HuH-7 (cell line): ENCODE measurements at regions not wholly inside any gene's neighbourhood (a gene's known extent, or its start where the extent isn't known, plus 50 kb on each side); places are given as distances from the start of the nearest gene placed in this dataset.
"Not testable (repeated sequence)": the region's sequence is repeated elsewhere in the genome, so short reads cannot be mapped to it uniquely, and the experiment has no call there.

Source experiments
- DNase-seq: peaks from one replicate; pipeline ENCODE4 v3.0.0; 2011; ENCODE audit warnings: low spot score

- no peak for DNase-seq
Measured at GRCh38 chr7:53087274-53087673, 51.8 kb downstream of the POM121L12 start.

DNA sequence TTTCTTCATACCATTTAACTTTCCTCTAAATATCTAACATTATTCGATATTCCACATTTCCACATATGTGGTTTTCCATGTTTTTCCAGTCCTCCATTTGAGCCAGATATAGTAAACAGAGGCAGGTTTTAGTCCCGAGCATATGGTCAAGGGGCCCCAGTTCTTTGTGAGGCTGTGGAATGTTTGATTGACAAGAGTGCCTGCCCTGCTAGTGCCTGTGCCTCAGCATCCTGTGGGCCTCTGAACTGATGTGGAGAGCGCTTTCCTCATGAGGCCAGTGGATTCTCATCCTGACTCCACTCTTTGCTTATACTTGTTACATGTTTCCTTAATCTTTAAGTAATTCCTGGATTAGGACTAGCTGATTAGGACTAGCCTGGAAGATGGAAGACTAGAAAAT is 58.8 kb downstream of the POM121L12 start:
- DNase-seq = no peak

- no peak for DNase-seq
Measured at GRCh38 chr7:53094827-53095226, 59.4 kb downstream of the POM121L12 start.

GRCh38 chr7:53095731-53096501 is 60.5 kb downstream of the POM121L12 start:
- no peak for DNase-seq

- no peak for DNase-seq
Measured at GRCh38 chr7:53100091-53100490, 64.7 kb downstream of the POM121L12 start.

DNA sequence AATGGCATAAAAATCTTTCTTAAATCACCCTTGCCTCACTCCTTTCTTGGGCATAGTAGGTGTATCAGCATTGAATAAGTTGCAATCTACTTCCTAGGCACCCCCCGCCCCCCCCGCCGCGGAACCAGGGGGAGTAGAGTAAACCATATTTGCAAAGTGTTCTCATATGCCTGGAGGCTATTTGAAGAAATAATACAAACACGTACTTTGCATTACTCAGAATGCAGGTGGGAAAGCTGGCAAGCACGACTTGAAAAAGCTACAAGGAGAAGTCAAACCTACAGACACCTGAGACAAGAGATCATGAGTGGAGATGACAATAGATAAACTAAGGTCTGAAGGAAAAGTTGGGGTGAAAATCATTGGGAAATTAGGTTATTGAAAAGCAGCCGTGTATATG is 65.6 kb downstream of the POM121L12 start:
- no peak for DNase-seq

GRCh38 chr7:53110425-53110824 is 75.0 kb downstream of the POM121L12 start:
- no peak for DNase-seq

DNA sequence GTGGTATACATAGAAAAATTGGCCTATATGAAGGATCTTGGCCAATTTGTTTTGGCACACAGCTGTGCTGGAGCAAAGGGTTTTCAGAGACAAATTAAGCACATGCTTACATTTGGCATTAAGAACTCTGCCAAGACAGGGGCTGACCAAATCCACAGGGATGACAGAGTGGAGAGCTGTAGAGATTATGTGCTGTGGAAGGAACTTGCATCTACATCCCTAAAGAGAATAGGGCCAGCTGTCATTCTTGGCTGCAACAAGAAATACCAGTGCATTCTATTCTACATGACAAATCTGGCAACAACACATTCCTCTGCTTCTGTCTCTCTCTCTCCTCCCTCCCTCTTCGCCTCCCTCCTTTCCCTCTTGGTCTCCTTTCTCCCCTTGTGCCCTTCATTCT is 75.6 kb downstream of the POM121L12 start:
- no peak for DNase-seq

GRCh38 chr7:53113424-53113823 is 78.0 kb downstream of the POM121L12 start:
- no peak for DNase-seq

DNA sequence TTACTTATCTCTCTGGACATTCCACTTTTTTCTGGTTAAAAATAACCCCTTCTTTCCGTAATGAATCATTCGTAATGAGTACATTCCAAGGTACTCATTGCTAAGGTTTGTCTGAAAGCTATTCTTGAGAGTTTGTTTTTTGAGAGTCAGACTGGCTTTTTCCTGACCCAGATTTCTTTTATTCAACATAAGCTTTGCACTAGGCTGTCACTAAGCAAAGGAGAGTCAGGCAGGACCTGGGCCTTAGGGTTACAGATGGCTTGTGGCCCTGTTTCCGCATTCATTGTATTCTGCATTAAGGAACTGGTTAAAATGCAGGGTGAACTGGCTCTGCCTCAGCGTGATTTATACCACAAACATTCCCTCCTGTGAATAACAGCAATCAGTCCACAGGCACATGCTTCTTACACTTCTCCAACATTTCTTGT is 84.1 kb downstream of the POM121L12 start:
- no peak for DNase-seq

- DNase-seq = no peak
Measured at GRCh38 chr7:53121374-53121773, 85.9 kb downstream of the POM121L12 start.

- no peak for DNase-seq
Measured at GRCh38 chr7:53131697-53132096, 96.3 kb downstream of the POM121L12 start.

DNA sequence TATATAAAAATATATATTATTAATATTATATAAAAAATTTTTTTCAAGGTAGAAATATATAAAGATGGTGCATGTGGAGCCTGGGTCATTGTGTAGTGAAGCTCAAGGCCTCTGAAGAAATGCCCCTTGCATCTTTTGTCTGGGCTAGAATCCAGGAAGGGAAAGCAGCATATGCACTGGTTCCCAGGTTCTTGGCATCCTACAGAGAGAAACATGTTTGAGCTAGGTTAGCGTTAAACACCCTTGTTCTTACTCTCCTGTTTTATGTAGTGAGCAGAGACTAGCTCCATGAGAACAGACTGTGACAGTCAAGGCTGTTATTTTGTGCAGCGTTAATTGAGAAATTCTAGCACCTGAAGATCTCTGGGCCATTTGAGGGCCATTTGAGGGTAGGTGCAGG is 116.1 kb downstream of the POM121L12 start:
- no peak for DNase-seq

GRCh38 chr7:53187184-53187583 is 151.8 kb downstream of the POM121L12 start:
- not testable (repeated sequence) for DNase-seq

- DNase-seq = no peak
Measured at GRCh38 chr7:53191191-53191695, 155.8 kb downstream of the POM121L12 start.

- DNase-seq = no peak
Measured at GRCh38 chr7:53191836-53192443, 156.5 kb downstream of the POM121L12 start.

DNA sequence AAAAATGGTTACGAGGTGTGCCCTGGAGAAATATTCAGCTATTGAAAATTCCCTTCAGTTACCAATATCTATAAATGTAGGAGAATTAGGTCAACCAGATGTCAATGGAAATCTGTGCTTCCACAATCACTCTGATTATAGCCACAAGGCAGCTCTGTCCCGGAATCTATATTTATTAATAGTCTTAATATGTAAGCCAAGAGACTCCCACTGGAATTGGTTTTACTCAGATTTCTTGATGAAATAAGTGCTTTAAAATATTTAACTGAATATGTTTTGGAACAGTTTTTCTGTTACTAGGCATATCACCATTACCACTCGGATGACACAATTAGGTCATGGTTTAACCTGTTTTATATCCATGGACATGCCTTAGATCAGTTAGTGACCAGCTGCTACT is 169.6 kb downstream of the POM121L12 start:
- DNase-seq = no peak

- DNase-seq = no peak
Measured at GRCh38 chr7:53209129-53209528, 173.7 kb downstream of the POM121L12 start.

- DNase-seq = no peak
Measured at GRCh38 chr7:53214463-53214862, 179.0 kb downstream of the POM121L12 start.

GRCh38 chr7:53218730-53219504 is 183.5 kb downstream of the POM121L12 start:
- DNase-seq = no peak

- no peak for DNase-seq
Measured at GRCh38 chr7:53229202-53229601, 193.8 kb downstream of the POM121L12 start.

DNA sequence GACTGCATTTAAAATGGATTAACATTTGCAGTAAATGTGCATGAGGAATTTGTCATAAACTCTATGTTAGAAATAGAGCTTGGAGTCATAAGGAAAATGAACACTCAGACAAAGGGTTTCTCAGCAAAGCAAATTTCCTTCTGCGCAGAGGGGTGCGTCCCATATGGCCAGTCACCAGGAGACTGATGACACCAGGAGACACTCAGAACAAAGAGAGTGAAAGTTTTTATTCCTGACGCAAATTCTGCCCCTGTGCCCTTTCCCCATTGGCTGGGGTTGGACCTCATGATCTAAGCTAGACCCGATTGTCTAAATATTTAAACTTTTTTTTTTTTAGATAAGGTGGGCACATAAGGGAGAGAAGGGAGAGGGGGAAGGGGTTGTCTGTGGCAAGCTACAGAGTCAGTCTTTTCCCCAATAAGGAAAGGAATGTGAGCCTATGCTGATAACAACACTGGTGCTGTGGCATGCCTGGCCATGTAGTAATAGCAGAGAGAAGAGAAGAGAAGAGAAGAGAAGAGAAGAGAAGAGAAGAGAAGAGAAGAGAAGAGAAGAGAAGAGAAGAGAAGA is 202.0 kb downstream of the POM121L12 start:
- DNase-seq = no peak
